A549 (cell line): ENCODE measurements at regions not wholly inside any gene's neighbourhood (a gene's known extent, or its start where the extent isn't known, plus 50 kb on each side); places are given as distances from the start of the nearest gene placed in this dataset.

ENCODE experiments used
- ATAC-seq, 2 experiments: fragments of 200-7000 bp in 1 of 2; fragments of >200 bp in 1 of 2; cut with Nextera tagmentation in 1 of 2; cut with Tn5 transposase in 1 of 2; 3 replicates each; pipeline versions ENCODE4 v1.8.0 to v1.9.1; 2018 to 2020; ENCODE audit warnings: mild to moderate bottlenecking in 1 of 2, moderate library complexity in 1 of 2
- CTCF ChIA-PET: fragments of 300-600 bp; sonication (Branson Sonifier 250); formaldehyde crosslinking; extraction: SDS; loops from one replicate; lab custom pipeline; 2021; ENCODE audit warnings: antibody characterized with exemption, inconsistent platforms; lab: Yijun Ruan, JAX
- POLR2A ChIA-PET: fragments of 350-600 bp; formaldehyde crosslinking; extraction: SDS; loops from one replicate; lab custom pipeline; 2021; ENCODE audit warnings: antibody characterized with exemption, inconsistent platforms; lab: Yijun Ruan, JAX
- DNase-seq, 2 experiments: peaks; one replicate each; pipeline versions ENCODE4 v3.0.0 to v3.0.0-alpha.2; 2011 to 2016; ENCODE audit warnings: low read depth in 1 of 2, low spot score in 1 of 2
- FAIRE-seq: peaks from 2 replicates; lab custom pipeline; 2011; peaks lifted over from hg19 to GRCh38; lab: Jason Lieb, UNC
- H3K27ac ChIP-seq, 2 experiments: fragments of >200 bp; sonication (Bioruptor Twin); formaldehyde crosslinking; 3 replicates each; pipeline ENCODE4 v1.5.1; 2016 to 2017
- H3K4me1 ChIP-seq: fragments of >200 bp; sonication (Bioruptor Twin); formaldehyde crosslinking; 3 replicates; pipeline ENCODE4 v1.6.1; 2016
- H3K4me2 ChIP-seq: fragments of >200 bp; sonication (Bioruptor Twin); formaldehyde crosslinking; 3 replicates; pipeline ENCODE4 v1.6.1; 2016
- H3K4me3 ChIP-seq: fragments of >200 bp; sonication (Bioruptor Twin); formaldehyde crosslinking; 3 replicates; pipeline ENCODE4 v1.5.1; 2016
- H3K9me3 ChIP-seq: fragments of >200 bp; sonication (Bioruptor Twin); formaldehyde crosslinking; 3 replicates; pipeline ENCODE4 v1.6.1; 2016
- ATOH8 ChIP-seq: fragments of 250-450 bp; sonication (Bioruptor Pico); IDR thresholded peaks from 2 replicates; pipeline ENCODE4 v1.5.0; 2020; ENCODE audit warnings: low read depth, mild to moderate bottlenecking, moderate library complexity
- CEBPB ChIP-seq, 2 experiments: fragments of >200 bp in 1 of 2; sonication (Bioruptor Twin) in 1 of 2; formaldehyde crosslinking in 1 of 2; IDR thresholded peaks; 2 replicates each; pipeline ENCODE4 v1.6.1; 2012 to 2016
- EHMT2 ChIP-seq: fragments of 200-600 bp; sonication (generic); IDR thresholded peaks from 2 replicates; pipeline ENCODE4 v1.6.1; 2016; ENCODE audit warnings: antibody characterized with exemption, low read depth, mild to moderate bottlenecking, moderate library complexity
- ELK1 ChIP-seq: fragments of 150-350 bp; IDR thresholded peaks from 2 replicates; pipeline ENCODE4 v1.6.1; 2014; ENCODE audit warnings: low read depth, mild to moderate bottlenecking, low read length
- EP300 ChIP-seq, 2 experiments: fragments of >200 bp; sonication (Bioruptor Twin); formaldehyde crosslinking; IDR thresholded peaks; 2 replicates in 1 of 2; 3 replicates in 1 of 2; pipeline ENCODE4 v1.6.1; 2016 to 2017
- ESRRA ChIP-seq: fragments of 150-350 bp; IDR thresholded peaks from 2 replicates; pipeline ENCODE4 v1.6.1; 2014; ENCODE audit warnings: mild to moderate bottlenecking, low read length, borderline replicate concordance
- FOSL2 ChIP-seq, 2 experiments: fragments of 450-650 bp in 1 of 2; fragments of >200 bp in 1 of 2; sonication (Bioruptor Twin) in 1 of 2; formaldehyde crosslinking; IDR thresholded peaks; 2 replicates each; pipeline versions ENCODE4 v1.5.0 to v1.6.1; 2016 to 2020; ENCODE audit warnings: mild to moderate bottlenecking in 1 of 2, moderate library complexity in 1 of 2
- HDAC2 ChIP-seq: fragments of 200-600 bp; sonication (generic); IDR thresholded peaks from 2 replicates; pipeline ENCODE4 v1.6.1; 2016
- HEYL ChIP-seq: fragments of 250-450 bp; sonication (Bioruptor Pico); IDR thresholded peaks from 2 replicates; pipeline ENCODE4 v1.8.0; 2021; ENCODE audit warnings: mild to moderate bottlenecking, moderate library complexity
- HOXA7 ChIP-seq: fragments of 250-450 bp; sonication (Bioruptor Pico); IDR thresholded peaks from 2 replicates; pipeline ENCODE4 v1.5.0; 2020; ENCODE audit warnings: mild to moderate bottlenecking, moderate library complexity
- HOXB5 ChIP-seq: fragments of 250-450 bp; sonication (Bioruptor Pico); IDR thresholded peaks from 2 replicates; pipeline ENCODE4 v1.5.0; 2020; ENCODE audit warnings: mild to moderate bottlenecking, moderate library complexity
- MAFK ChIP-seq: fragments of 450-650 bp; IDR thresholded peaks from 2 replicates; pipeline ENCODE4 v1.6.1; 2014; ENCODE audit not compliant: partially characterized antibody
- MAZ ChIP-seq: fragments of 150-350 bp; IDR thresholded peaks from 2 replicates; pipeline ENCODE4 v1.6.1; 2014; ENCODE audit warnings: antibody characterized with exemption, low read depth, low read length, borderline replicate concordance
- NFE2L2 ChIP-seq: fragments of 150-350 bp; conservative IDR thresholded peaks from 2 replicates; pipeline ENCODE4 v1.6.1; 2014; ENCODE audit warnings: low read length
- NPAS2 ChIP-seq: fragments of 250-450 bp; sonication (Bioruptor Pico); IDR thresholded peaks from 2 replicates; pipeline ENCODE4 v1.8.0; 2022; ENCODE audit warnings: mild to moderate bottlenecking, moderate library complexity, borderline replicate concordance
- NR3C1 ChIP-seq: fragments of >200 bp; sonication (Bioruptor Twin); formaldehyde crosslinking; IDR thresholded peaks from 3 replicates; pipeline ENCODE4 v1.6.1; 2017
- PHF8 ChIP-seq: fragments of 200-600 bp; sonication (generic); IDR thresholded peaks from 2 replicates; pipeline ENCODE4 v1.6.1; 2016; ENCODE audit warnings: low read depth, mild to moderate bottlenecking, antibody characterized with exemption, moderate library complexity, borderline replicate concordance
- POLR2AphosphoS2 ChIP-seq: conservative IDR thresholded peaks from 2 replicates; pipeline ENCODE4 v1.6.1; 2012; ENCODE audit warnings: low read length, improper control_type of control experiment, inconsistent platforms
- RAD21 ChIP-seq, 2 experiments: fragments of >200 bp in 1 of 2; sonication (Bioruptor Twin) in 1 of 2; formaldehyde crosslinking in 1 of 2; IDR thresholded peaks in 1 of 2; conservative IDR thresholded peaks in 1 of 2; 2 replicates in 1 of 2; 3 replicates in 1 of 2; pipeline ENCODE4 v1.6.1; 2012 to 2018; ENCODE audit warnings: inconsistent platforms in 1 of 2
- RARB ChIP-seq: fragments of 250-450 bp; sonication (Bioruptor Pico); IDR thresholded peaks from 2 replicates; pipeline ENCODE4 v1.8.0; 2021; ENCODE audit warnings: mild to moderate bottlenecking, moderate library complexity
- RFX5 ChIP-seq: fragments of 450-650 bp; IDR thresholded peaks from 2 replicates; pipeline ENCODE4 v1.7.1; 2014; ENCODE audit warnings: antibody characterized with exemption, mild to moderate bottlenecking, moderate library complexity
- RNF2 ChIP-seq: fragments of 200-600 bp; sonication (generic); IDR thresholded peaks from 2 replicates; pipeline ENCODE4 v1.6.1; 2016; ENCODE audit warnings: low read depth, mild to moderate bottlenecking, antibody characterized with exemption, moderate library complexity, borderline replicate concordance
- SMC3 ChIP-seq: fragments of >200 bp; sonication (Bioruptor Twin); formaldehyde crosslinking; IDR thresholded peaks from 3 replicates; pipeline ENCODE4 v1.6.1; 2018; ENCODE audit warnings: inconsistent platforms
- SREBF2 ChIP-seq: fragments of 450-650 bp; IDR thresholded peaks from 2 replicates; pipeline ENCODE4 v1.6.1; 2014; ENCODE audit warnings: mild to moderate bottlenecking, moderate library complexity
- USF2 ChIP-seq: fragments of 450-650 bp; IDR thresholded peaks from 2 replicates; pipeline ENCODE4 v1.6.1; 2014; ENCODE audit warnings: antibody characterized with exemption
- ZC3H11A ChIP-seq: fragments of 450-650 bp; IDR thresholded peaks from 2 replicates; pipeline ENCODE4 v1.6.1; 2014; ENCODE audit warnings: antibody characterized with exemption, mild to moderate bottlenecking
- ZFP36 ChIP-seq: fragments of 450-650 bp; IDR thresholded peaks from 2 replicates; pipeline ENCODE4 v1.6.1; 2014; ENCODE audit warnings: borderline replicate concordance; ENCODE audit not compliant: partially characterized antibody
- ZSCAN20 ChIP-seq: fragments of 250-450 bp; sonication (Bioruptor Pico); IDR thresholded peaks from 2 replicates; pipeline ENCODE4 v1.8.0; 2022; ENCODE audit warnings: mild to moderate bottlenecking, moderate library complexity
- WGBS: methylation state at CpG from one replicate; pipeline ENCODE4 v1.1.6; 2017; ENCODE audit errors: missing lambda C conversion rate; 5-methylcytosine and 5-hydroxymethylcytosine counted together
- TF ChIP-seq, protein P1 (sequence below): fragments of >200 bp; sonication (Bioruptor Twin); formaldehyde crosslinking; IDR thresholded peaks from 3 replicates; pipeline ENCODE4 v1.6.1; 2016
- TF ChIP-seq, protein P2 (sequence below): IDR thresholded peaks from 2 replicates; pipeline ENCODE4 v1.6.1; 2012; ENCODE audit warnings: low read depth, borderline replicate concordance

- no peak overlapping the region for H3K27ac ChIP-seq
- TF ChIP-seq RARB (CRISPR knock-in tag) (no peak), HOXA7 (no peak), EP300 (IDR thresholded peaks at IDR 0.05) (no peak), ESRRA (no peak), ATOH8 (CRISPR knock-in tag) (no peak), ZFP36 (no peak), NPAS2 (CRISPR knock-in tag) (no peak), POLR2AphosphoS2 (no peak), ZC3H11A (no peak), RNF2 (no peak), USF2 (no peak), MAZ (no peak), FOSL2 (IDR thresholded peaks at IDR 0.05) (no peak), FOSL2 (CRISPR knock-in tag; IDR thresholded peaks at IDR 0.05) (no peak), ELK1 (no peak), RFX5 (no peak), EHMT2 (no peak)
- TF ChIP-seq, all 56 proteins: peak for 0
- no peak for ATAC-seq
- DNase-seq = no peak
- ChIA-PET CTCF (no interaction called here), POLR2A (no interaction called here)
- Histone ChIP-seq H3K9me3 (no peaks in the 10 kb centered on the region), H3K4me3 (no peak overlapping the region), H3K4me1 (peaks cover 18% of the 10 kb centered on the region), H3K4me2 (no peak overlapping the region)
- no peak for FAIRE-seq
- 80% methylated on average over 10 of the region's 10 CpGs for WGBS
These were observed 588.0 kb upstream of the KLF4 start for GRCh38 chr9:108077556-108077955.

GRCh38 chr9:108074900-108075299 is 585.3 kb upstream of the KLF4 start:
- TF ChIP-seq ZSCAN20 (CRISPR knock-in tag) = no peak
- TF ChIP-seq ZFP36 = no peak
- TF ChIP-seq CEBPB (IDR thresholded peaks at IDR 0.05) = no peak
- TF ChIP-seq MAFK = no peak
- no peak for DNase-seq
- peak overlapping the region; percentile 58 for H3K4me2 ChIP-seq
- H3K4me3 ChIP-seq = no peak overlapping the region
- H3K4me1 ChIP-seq = peaks cover 18% of the 10 kb centered on the region
- ATAC-seq = no peak
- 71% methylated on average over 5 of the region's 5 CpGs for WGBS
- H3K27ac ChIP-seq = no peak overlapping the region
- POLR2A ChIA-PET = no interaction called here
- no peak for FAIRE-seq
- CTCF ChIA-PET = no interaction called here
- H3K9me3 ChIP-seq = peaks cover 10% of the 10 kb centered on the region; the same call in 1 of the 3 replicates

- Histone ChIP-seq H3K4me3 (no peak overlapping the region), H3K4me2 (peak overlapping the region; percentile 58; the same call in 1 of the 3 replicates), H3K9me3 (peaks cover 12% of the 10 kb centered on the region; the same call in 1 of the 3 replicates), H3K4me1 (peaks cover 18% of the 10 kb centered on the region), H3K27ac (no peak overlapping the region)
- ChIA-PET POLR2A (no interaction called here), CTCF (no interaction called here)
- TF ChIP-seq, protein P1, sequence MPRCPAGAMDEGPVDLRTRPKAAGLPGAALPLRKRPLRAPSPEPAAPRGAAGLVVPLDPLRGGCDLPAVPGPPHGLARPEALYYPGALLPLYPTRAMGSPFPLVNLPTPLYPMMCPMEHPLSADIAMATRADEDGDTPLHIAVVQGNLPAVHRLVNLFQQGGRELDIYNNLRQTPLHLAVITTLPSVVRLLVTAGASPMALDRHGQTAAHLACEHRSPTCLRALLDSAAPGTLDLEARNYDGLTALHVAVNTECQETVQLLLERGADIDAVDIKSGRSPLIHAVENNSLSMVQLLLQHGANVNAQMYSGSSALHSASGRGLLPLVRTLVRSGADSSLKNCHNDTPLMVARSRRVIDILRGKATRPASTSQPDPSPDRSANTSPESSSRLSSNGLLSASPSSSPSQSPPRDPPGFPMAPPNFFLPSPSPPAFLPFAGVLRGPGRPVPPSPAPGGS = no peak
- TF ChIP-seq, protein P2, sequence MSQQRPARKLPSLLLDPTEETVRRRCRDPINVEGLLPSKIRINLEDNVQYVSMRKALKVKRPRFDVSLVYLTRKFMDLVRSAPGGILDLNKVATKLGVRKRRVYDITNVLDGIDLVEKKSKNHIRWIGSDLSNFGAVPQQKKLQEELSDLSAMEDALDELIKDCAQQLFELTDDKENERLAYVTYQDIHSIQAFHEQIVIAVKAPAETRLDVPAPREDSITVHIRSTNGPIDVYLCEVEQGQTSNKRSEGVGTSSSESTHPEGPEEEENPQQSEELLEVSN = no peak
- no peak for TF ChIP-seq HOXA7
- TF ChIP-seq NR3C1 = no peak
- TF ChIP-seq EP300 (IDR thresholded peaks at IDR 0.05) = no peak
- TF ChIP-seq HOXB5 = no peak
- TF ChIP-seq SMC3 = no peak
- no peak for TF ChIP-seq PHF8
- TF ChIP-seq RARB (CRISPR knock-in tag) = no peak
- no peak for TF ChIP-seq NFE2L2
- TF ChIP-seq HDAC2 = no peak
- TF ChIP-seq CEBPB (IDR thresholded peaks at IDR 0.05) = no peak
- no peak for TF ChIP-seq SREBF2
- no peak for TF ChIP-seq NPAS2 (CRISPR knock-in tag)
- TF ChIP-seq RNF2 = no peak
- no peak for TF ChIP-seq HEYL (CRISPR knock-in tag)
- TF ChIP-seq RAD21 (conservative IDR thresholded peaks at IDR 0.05 in 1 of 2, IDR thresholded peaks at IDR 0.05 in 1 of 2) = no peak
- 73% methylated on average over 6 of the region's 6 CpGs for WGBS
- no peak for DNase-seq
- no peak for FAIRE-seq
- no peak for ATAC-seq
These were observed 584.3 kb upstream of the KLF4 start for GRCh38 chr9:108073823-108074222.
